DND-41 (cell line): ENCODE measurements at regions not wholly inside any gene's neighbourhood (a gene's known extent, or its start where the extent isn't known, plus 50 kb on each side); places are given as distances from the start of the nearest gene placed in this dataset.

ENCODE experiments used
- EZH2 ChIP-seq: IDR thresholded peaks from 3 replicates; pipeline ENCODE4 v1.6.1; 2012; ENCODE audit warnings: borderline replicate concordance, low read depth, mild to moderate bottlenecking, moderate library complexity, low read length, inconsistent platforms; ENCODE audit not compliant: severe bottlenecking
- TF ChIP-seq, protein P1 (sequence below): IDR thresholded peaks from 2 replicates; pipeline ENCODE4 v1.5.1; 2012; ENCODE audit warnings: borderline replicate concordance, low read length, moderate library complexity, mild to moderate bottlenecking; ENCODE audit not compliant: poor library complexity, severe bottlenecking; ENCODE audit errors: extremely low read depth

DNA sequence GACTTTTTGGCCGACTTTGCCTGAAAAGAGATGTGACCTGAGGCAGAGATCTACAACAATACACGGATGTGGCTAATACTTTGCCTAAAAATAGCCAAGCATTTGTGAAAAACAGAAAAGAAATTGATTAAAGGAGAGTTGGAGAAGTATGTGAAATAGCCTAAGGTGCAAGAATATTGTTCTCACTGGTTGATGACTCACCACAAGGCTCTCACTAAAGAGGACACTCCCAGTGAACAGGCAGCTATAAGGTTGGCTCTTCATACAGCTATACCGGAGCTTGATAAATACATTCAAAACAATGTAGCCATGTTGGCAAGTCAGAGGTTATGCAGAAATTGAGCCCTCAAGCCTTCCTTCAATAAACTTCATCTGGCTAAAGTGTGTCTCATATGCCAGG is 317.2 kb upstream of the GRAMD2B start:
- TF ChIP-seq, protein P1, sequence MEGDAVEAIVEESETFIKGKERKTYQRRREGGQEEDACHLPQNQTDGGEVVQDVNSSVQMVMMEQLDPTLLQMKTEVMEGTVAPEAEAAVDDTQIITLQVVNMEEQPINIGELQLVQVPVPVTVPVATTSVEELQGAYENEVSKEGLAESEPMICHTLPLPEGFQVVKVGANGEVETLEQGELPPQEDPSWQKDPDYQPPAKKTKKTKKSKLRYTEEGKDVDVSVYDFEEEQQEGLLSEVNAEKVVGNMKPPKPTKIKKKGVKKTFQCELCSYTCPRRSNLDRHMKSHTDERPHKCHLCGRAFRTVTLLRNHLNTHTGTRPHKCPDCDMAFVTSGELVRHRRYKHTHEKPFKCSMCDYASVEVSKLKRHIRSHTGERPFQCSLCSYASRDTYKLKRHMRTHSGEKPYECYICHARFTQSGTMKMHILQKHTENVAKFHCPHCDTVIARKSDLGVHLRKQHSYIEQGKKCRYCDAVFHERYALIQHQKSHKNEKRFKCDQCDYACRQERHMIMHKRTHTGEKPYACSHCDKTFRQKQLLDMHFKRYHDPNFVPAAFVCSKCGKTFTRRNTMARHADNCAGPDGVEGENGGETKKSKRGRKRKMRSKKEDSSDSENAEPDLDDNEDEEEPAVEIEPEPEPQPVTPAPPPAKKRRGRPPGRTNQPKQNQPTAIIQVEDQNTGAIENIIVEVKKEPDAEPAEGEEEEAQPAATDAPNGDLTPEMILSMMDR = no peak
- TF ChIP-seq EZH2 = no peak
